CD4-positive, CD25-positive, alpha-beta regulatory T cell (primary cell): ENCODE measurements at regions not wholly inside any gene's neighbourhood (a gene's known extent, or its start where the extent isn't known, plus 50 kb on each side); places are given as distances from the start of the nearest gene placed in this dataset.

Source experiments
- ATAC-seq, 2 donors: fragments of 150-1000 bp; cut with Tn5 transposase; one replicate each; pipeline ENCODE4 v1.10.0; 2021; ENCODE audit warnings: low read depth in 2 of 2, moderate number of reproducible peaks in 2 of 2, moderate library complexity in 1 of 2
- DNase-seq, 3 donors: peaks; one replicate each; pipeline versions ENCODE4 v3.0.0 to v3.0.0-alpha.2; 2012 to 2022; ENCODE audit warnings: mixed read lengths in 1 of 3
- H3K27ac ChIP-seq: one replicate; pipeline ENCODE4 v1.7.0; 2013; ENCODE audit warnings: mild to moderate bottlenecking, low read length; ENCODE audit not compliant: insufficient read depth, poor library complexity, severe bottlenecking
- H3K27me3 ChIP-seq: one replicate; pipeline ENCODE4 v1.7.0; 2013; ENCODE audit warnings: low read length; ENCODE audit not compliant: control insufficient read depth, insufficient read depth
- H3K36me3 ChIP-seq: one replicate; pipeline ENCODE4 v1.7.0; 2013; ENCODE audit warnings: mild to moderate bottlenecking, low read length, moderate library complexity; ENCODE audit not compliant: control insufficient read depth, insufficient read depth
- H3K4me1 ChIP-seq: 2 replicates; pipeline ENCODE4 v1.7.0; 2013; ENCODE audit warnings: mild to moderate bottlenecking, low read length; ENCODE audit not compliant: insufficient read depth, control insufficient read depth, poor library complexity, severe bottlenecking
- H3K4me3 ChIP-seq: one replicate; pipeline ENCODE4 v1.7.0; 2013; ENCODE audit warnings: low read depth, mild to moderate bottlenecking, low read length, moderate library complexity
- H3K9me3 ChIP-seq, 2 experiments: 1 replicate in 1 of 2; 2 replicates in 1 of 2; pipeline ENCODE4 v1.7.0; 2013; ENCODE audit warnings: low read length in 2 of 2, mild to moderate bottlenecking in 1 of 2, moderate library complexity in 1 of 2; ENCODE audit not compliant: control insufficient read depth in 2 of 2
- H3K27ac Mint-ChIP-seq, 3 donors: one replicate each; pipeline ENCODE4 v1.8.0; 2020 to 2022; ENCODE audit warnings: mild to moderate bottlenecking in 3 of 3, mixed read lengths in 3 of 3, moderate library complexity in 2 of 3
- H3K27me3 Mint-ChIP-seq: one replicate; pipeline ENCODE4 v1.8.0; 2022; ENCODE audit warnings: mild to moderate bottlenecking, mixed read lengths
- H3K36me3 Mint-ChIP-seq: one replicate; pipeline ENCODE4 v1.8.0; 2020; ENCODE audit warnings: mixed read lengths
- H3K4me1 Mint-ChIP-seq, 4 donors: one replicate each; pipeline ENCODE4 v1.8.0; 2020 to 2022; ENCODE audit warnings: mixed read lengths in 4 of 4, mild to moderate bottlenecking in 1 of 4
- H3K4me3 Mint-ChIP-seq, 4 donors: one replicate each; pipeline ENCODE4 v1.8.0; 2020 to 2022; ENCODE audit warnings: mild to moderate bottlenecking in 4 of 4, mixed read lengths in 4 of 4, moderate library complexity in 3 of 4
- H3K9me3 Mint-ChIP-seq, 7 donors: one replicate each; pipeline ENCODE4 v1.8.0; 2020 to 2022; ENCODE audit warnings: mixed read lengths in 7 of 7, mild to moderate bottlenecking in 3 of 7, moderate library complexity in 2 of 7

GRCh38 chr16:63703612-63704011, 1418.3 kb downstream of the CDH11 start:
- DNase-seq (no peak), ATAC-seq (no peak)
- no peaks in the 10 kb centered on the region for H3K36me3 Mint-ChIP-seq
- H3K9me3 Mint-ChIP-seq: peaks cover 6 to 34% (median 9%) of the 10 kb centered on the region in 7 donors
- Histone ChIP-seq H3K27ac (no peak overlapping the region), H3K27me3 (no peaks in the 10 kb centered on the region), H3K4me3 (no peak overlapping the region), H3K9me3 (peaks cover 3 to 33% of the 10 kb centered on the region in 2 experiments), H3K4me1 (no peaks in the 10 kb centered on the region), H3K36me3 (no peaks in the 10 kb centered on the region)
- no peaks in the 10 kb centered on the region for H3K27me3 Mint-ChIP-seq
- H3K27ac Mint-ChIP-seq: no peak overlapping the region
- H3K4me3 Mint-ChIP-seq: no peak overlapping the region
- H3K4me1 Mint-ChIP-seq: no peaks in the 10 kb centered on the region

DNA sequence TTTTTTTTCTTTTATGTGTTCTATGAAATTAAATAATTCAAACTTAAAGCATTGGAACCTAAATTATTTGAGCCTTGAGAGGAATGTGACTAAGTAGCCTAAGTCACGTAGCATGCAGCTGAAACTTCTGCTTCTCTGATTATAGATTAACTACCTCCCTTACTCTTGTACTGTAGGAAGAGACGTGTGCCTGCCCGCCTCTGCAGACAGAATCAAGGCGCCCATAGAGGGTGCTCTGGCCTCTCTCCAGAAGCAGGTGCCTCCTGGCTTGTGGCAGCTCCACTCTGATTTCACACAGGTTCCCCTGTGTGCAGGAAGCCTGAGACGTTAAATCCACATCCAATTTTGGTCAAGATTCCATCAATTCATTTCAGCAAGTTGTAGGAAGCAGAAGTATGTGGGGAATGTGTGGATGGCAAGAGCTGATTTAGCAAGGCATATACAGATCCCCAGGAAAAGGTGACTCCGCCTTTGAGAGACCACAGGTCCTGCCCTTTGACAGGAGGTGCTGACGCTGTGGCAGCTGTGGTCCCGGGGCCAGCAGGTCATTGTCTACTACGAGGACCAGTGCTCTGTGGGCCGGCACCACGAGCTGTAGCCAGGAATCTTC, 1418.8 kb downstream of the CDH11 start:
- Mint-ChIP-seq H3K4me1 (no peaks in the 10 kb centered on the region), H3K36me3 (no peaks in the 10 kb centered on the region), H3K9me3 (peaks cover 6 to 34% (median 9%) of the 10 kb centered on the region in 7 donors), H3K27ac (no peak overlapping the region), H3K27me3 (no peaks in the 10 kb centered on the region), H3K4me3 (no peak overlapping the region)
- Histone ChIP-seq H3K4me1 (no peaks in the 10 kb centered on the region), H3K9me3 (peaks cover 3 to 33% of the 10 kb centered on the region in 2 experiments), H3K4me3 (no peak overlapping the region), H3K27ac (no peak overlapping the region), H3K27me3 (no peaks in the 10 kb centered on the region), H3K36me3 (no peaks in the 10 kb centered on the region)
- ATAC-seq: no peak
- no peak for DNase-seq

DNA sequence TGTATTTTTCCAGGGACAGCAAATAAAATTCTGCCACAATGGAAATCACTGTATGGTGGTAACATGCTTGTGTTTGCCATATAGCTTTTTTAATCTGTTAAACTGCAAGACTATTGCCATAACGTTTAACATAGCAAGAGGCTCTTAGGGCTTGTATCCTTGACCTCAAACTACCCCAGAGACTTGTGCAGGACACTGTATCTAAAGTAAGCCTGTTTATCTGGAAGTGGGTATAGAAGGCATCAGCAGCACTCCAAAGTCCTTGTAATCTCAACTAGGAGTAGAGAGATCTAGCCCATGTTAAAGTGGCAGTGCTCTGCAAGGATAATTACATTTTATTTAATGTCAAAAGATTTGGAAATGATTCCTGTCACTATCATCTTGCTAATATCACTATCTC, 1424.1 kb downstream of the CDH11 start:
- H3K9me3 Mint-ChIP-seq: peaks cover 5 to 36% (median 10%) of the 10 kb centered on the region in 7 donors
- DNase-seq (no peak), ATAC-seq (no peak)
- no peak overlapping the region for H3K4me3 ChIP-seq
- H3K27me3 Mint-ChIP-seq: no peaks in the 10 kb centered on the region
- no peak overlapping the region for H3K4me3 Mint-ChIP-seq
- no peaks in the 10 kb centered on the region for H3K36me3 Mint-ChIP-seq
- H3K4me1 ChIP-seq: no peaks in the 10 kb centered on the region
- no peaks in the 10 kb centered on the region for H3K27me3 ChIP-seq
- H3K9me3 ChIP-seq: peaks cover 3 to 22% of the 10 kb centered on the region in 2 experiments
- H3K4me1 Mint-ChIP-seq: no peaks in the 10 kb centered on the region
- no peaks in the 10 kb centered on the region for H3K36me3 ChIP-seq
- no peak overlapping the region for H3K27ac Mint-ChIP-seq
- no peak overlapping the region for H3K27ac ChIP-seq

- Mint-ChIP-seq H3K36me3 (no peaks in the 10 kb centered on the region), H3K4me3 (no peak overlapping the region), H3K27me3 (no peaks in the 10 kb centered on the region), H3K4me1 (no peaks in the 10 kb centered on the region), H3K9me3 (peaks cover 0 to 29% (median 7%) of the 10 kb centered on the region in 7 donors), H3K27ac (no peak overlapping the region)
- Histone ChIP-seq H3K9me3 (peaks cover 4 to 24% of the 10 kb centered on the region in 2 experiments), H3K4me1 (no peaks in the 10 kb centered on the region), H3K4me3 (no peak overlapping the region), H3K36me3 (no peaks in the 10 kb centered on the region), H3K27ac (no peak overlapping the region), H3K27me3 (no peaks in the 10 kb centered on the region)
- ATAC-seq (no peak), DNase-seq (no peak)
These were observed 1426.5 kb downstream of the CDH11 start for GRCh38 chr16:63695347-63695746.

DNA sequence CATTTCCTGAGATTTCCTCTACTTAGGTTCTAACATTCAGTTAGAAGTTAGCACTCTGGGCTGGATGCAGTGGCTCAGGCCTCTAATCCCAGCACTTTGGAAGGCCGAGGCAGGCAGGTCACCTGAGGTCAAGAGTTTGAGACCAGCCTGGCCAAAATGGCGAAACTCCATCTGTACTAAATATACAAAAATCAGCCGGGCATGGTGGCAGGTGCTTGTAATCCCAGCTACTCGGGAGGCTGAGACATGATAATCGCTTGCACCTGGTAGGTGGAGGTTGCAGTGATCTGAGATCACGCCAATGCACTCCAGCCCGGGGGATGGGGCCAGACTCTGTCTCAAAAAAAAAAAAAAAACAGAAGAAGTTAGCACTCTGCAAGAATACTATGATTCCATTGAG, 1430.9 kb downstream of the CDH11 start:
- H3K9me3 ChIP-seq: peaks cover 3 to 17% of the 10 kb centered on the region in 2 experiments
- H3K36me3 Mint-ChIP-seq: no peaks in the 10 kb centered on the region
- DNase-seq: no peak
- no peak overlapping the region for H3K4me3 Mint-ChIP-seq
- no peaks in the 10 kb centered on the region for H3K4me1 Mint-ChIP-seq
- H3K4me3 ChIP-seq: no peak overlapping the region
- ATAC-seq: no peak
- no peak overlapping the region for H3K27ac Mint-ChIP-seq
- H3K27ac ChIP-seq: no peak overlapping the region
- H3K27me3 ChIP-seq: no peaks in the 10 kb centered on the region
- H3K36me3 ChIP-seq: no peaks in the 10 kb centered on the region
- peaks cover 0 to 26% (median 9%) of the 10 kb centered on the region in 7 donors for H3K9me3 Mint-ChIP-seq
- no peaks in the 10 kb centered on the region for H3K27me3 Mint-ChIP-seq
- no peaks in the 10 kb centered on the region for H3K4me1 ChIP-seq

- Mint-ChIP-seq H3K27ac (no peak overlapping the region), H3K4me1 (no peaks in the 10 kb centered on the region), H3K36me3 (no peaks in the 10 kb centered on the region), H3K27me3 (no peaks in the 10 kb centered on the region), H3K9me3 (peaks cover 0 to 33% (median 9%) of the 10 kb centered on the region in 7 donors), H3K4me3 (no peak overlapping the region)
- ATAC-seq (no peak), DNase-seq (no peak)
- H3K36me3 ChIP-seq: no peaks in the 10 kb centered on the region
- H3K27ac ChIP-seq: no peak overlapping the region
- peaks cover 3 to 15% of the 10 kb centered on the region in 2 experiments for H3K9me3 ChIP-seq
- no peaks in the 10 kb centered on the region for H3K27me3 ChIP-seq
- H3K4me1 ChIP-seq: no peaks in the 10 kb centered on the region
- no peak overlapping the region for H3K4me3 ChIP-seq
These were observed 1431.6 kb downstream of the CDH11 start for GRCh38 chr16:63690267-63690666.

- no peak overlapping the region for H3K27ac ChIP-seq
- H3K4me1 ChIP-seq: no peaks in the 10 kb centered on the region
- no peak for DNase-seq
- Mint-ChIP-seq H3K4me1 (no peaks in the 10 kb centered on the region), H3K4me3 (no peak overlapping the region), H3K27ac (no peak overlapping the region), H3K9me3 (peaks cover 0 to 34% (median 12%) of the 10 kb centered on the region in 7 donors), H3K27me3 (no peaks in the 10 kb centered on the region), H3K36me3 (no peaks in the 10 kb centered on the region)
- H3K4me3 ChIP-seq: no peak overlapping the region
- H3K36me3 ChIP-seq: no peaks in the 10 kb centered on the region
- no peak for ATAC-seq
- no peaks in the 10 kb centered on the region for H3K27me3 ChIP-seq
- H3K9me3 ChIP-seq: peaks cover 3 to 16% of the 10 kb centered on the region in 2 experiments
These were observed 1432.8 kb downstream of the CDH11 start for GRCh38 chr16:63689068-63689467.
